Panc1 (cell line): ENCODE measurements at regions not wholly inside any gene's neighbourhood (a gene's known extent, or its start where the extent isn't known, plus 50 kb on each side); places are given as distances from the start of the nearest gene placed in this dataset.
"Not testable (repeated sequence)": the region's sequence is repeated elsewhere in the genome, so short reads cannot be mapped to it uniquely, and the experiment has no call there.

Experiments
- ATAC-seq: fragments of 200-7000 bp; cut with Tn5 transposase; 2 replicates; pipeline ENCODE4 v1.9.1; 2020; ENCODE audit warnings: mild to moderate bottlenecking, moderate library complexity
- BruUV-seq: library from RNA; stranded (reverse); fragments of 400-500 nt; replicated peaks from 2 replicates; lab custom pipeline; 2021; lab: Mats Ljungman, UMichigan
- CTCF ChIA-PET: fragments of 300-600 bp; sonication (Branson Sonifier 250); formaldehyde crosslinking; loops from one replicate; lab custom pipeline; 2022; ENCODE audit warnings: antibody characterized with exemption; lab: Charles Lee
- POLR2A ChIA-PET: fragments of 300-600 bp; sonication (Branson Sonifier 250); formaldehyde crosslinking; loops from one replicate; lab custom pipeline; 2022; ENCODE audit warnings: antibody characterized with exemption; lab: Charles Lee
- DNase-seq: peaks from one replicate; pipeline ENCODE4 v3.0.0-alpha.2; 2010; ENCODE audit warnings: low read depth, low spot score
- H3K27ac ChIP-seq: 2 replicates; pipeline ENCODE4 v1.5.1; 2011; ENCODE audit warnings: mild to moderate bottlenecking, low read length, inconsistent platforms
- H3K27me3 ChIP-seq: fragments of 200-500 bp; sonication (Bioruptor generic); 2 replicates; pipeline ENCODE4 v1.6.0; 2014; ENCODE audit warnings: low read length, inconsistent platforms; ENCODE audit not compliant: control insufficient read depth, insufficient read depth
- H3K36me3 ChIP-seq: fragments of 200-500 bp; sonication (Bioruptor generic); 2 replicates; pipeline ENCODE4 v1.5.1; 2014; ENCODE audit warnings: inconsistent platforms, mild to moderate bottlenecking, low read length, moderate library complexity; ENCODE audit not compliant: control insufficient read depth, insufficient read depth
- H3K4me1 ChIP-seq: 2 replicates; pipeline ENCODE4 v1.5.1; 2011; ENCODE audit warnings: inconsistent platforms, mild to moderate bottlenecking, low read length, moderate library complexity; ENCODE audit not compliant: control insufficient read depth, insufficient read depth
- H3K4me3 ChIP-seq, 2 experiments: 2 replicates each; pipeline ENCODE4 v1.5.1; 2011 to 2012; ENCODE audit warnings: low read depth in 2 of 2, low read length in 2 of 2, mild to moderate bottlenecking in 2 of 2, inconsistent platforms in 1 of 2, moderate library complexity in 1 of 2
- H3K9me3 ChIP-seq: fragments of 200-500 bp; sonication (Bioruptor generic); 2 replicates; pipeline ENCODE4 v1.5.1; 2014; ENCODE audit warnings: low read depth, mild to moderate bottlenecking, inconsistent platforms, low read length, moderate library complexity; ENCODE audit not compliant: control insufficient read depth, insufficient read depth
- CTCF ChIP-seq: fragments of 450-650 bp; IDR thresholded peaks from 2 replicates; pipeline ENCODE4 v1.5.1; 2017; ENCODE audit warnings: mild to moderate bottlenecking
- POLR2AphosphoS5 ChIP-seq: IDR thresholded peaks from 2 replicates; pipeline ENCODE4 v1.6.1; 2012; ENCODE audit warnings: mild to moderate bottlenecking, low read depth, low read length, moderate library complexity
- SIN3A ChIP-seq: IDR thresholded peaks from 2 replicates; pipeline ENCODE4 v1.6.1; 2012; ENCODE audit warnings: low read depth, mild to moderate bottlenecking, low read length, moderate library complexity, borderline replicate concordance; ENCODE audit not compliant: insufficient read depth
- TCF7L2 ChIP-seq: IDR thresholded peaks from 2 replicates; pipeline ENCODE4 v1.6.1; 2011; ENCODE audit warnings: mild to moderate bottlenecking, low read depth, low read length, inconsistent platforms
- in situ Hi-C: cut with HindIII; loops from 2 replicates; pipeline ENCODE4 v1.10.0; 2016; ENCODE audit warnings: low sequenced_read_pairs, low pct_unique_long_range_greater_than_20kb
- intact Hi-C: fragments of 100-400 bp; cut with micrococcal nuclease; formaldehyde crosslinking; loops from one replicate; pipeline ENCODE4 v1.10.0; 2022; ENCODE audit not compliant: unreplicated experiment
- TF ChIP-seq, protein P1 (sequence below), 2 experiments: IDR thresholded peaks; 2 replicates each; pipeline ENCODE4 v1.6.1; 2011 to 2012; ENCODE audit warnings: low read depth in 2 of 2, control low read depth in 1 of 2, low read length in 1 of 2, mild to moderate bottlenecking in 1 of 2, moderate library complexity in 1 of 2; ENCODE audit not compliant: insufficient read depth in 1 of 2

DNA sequence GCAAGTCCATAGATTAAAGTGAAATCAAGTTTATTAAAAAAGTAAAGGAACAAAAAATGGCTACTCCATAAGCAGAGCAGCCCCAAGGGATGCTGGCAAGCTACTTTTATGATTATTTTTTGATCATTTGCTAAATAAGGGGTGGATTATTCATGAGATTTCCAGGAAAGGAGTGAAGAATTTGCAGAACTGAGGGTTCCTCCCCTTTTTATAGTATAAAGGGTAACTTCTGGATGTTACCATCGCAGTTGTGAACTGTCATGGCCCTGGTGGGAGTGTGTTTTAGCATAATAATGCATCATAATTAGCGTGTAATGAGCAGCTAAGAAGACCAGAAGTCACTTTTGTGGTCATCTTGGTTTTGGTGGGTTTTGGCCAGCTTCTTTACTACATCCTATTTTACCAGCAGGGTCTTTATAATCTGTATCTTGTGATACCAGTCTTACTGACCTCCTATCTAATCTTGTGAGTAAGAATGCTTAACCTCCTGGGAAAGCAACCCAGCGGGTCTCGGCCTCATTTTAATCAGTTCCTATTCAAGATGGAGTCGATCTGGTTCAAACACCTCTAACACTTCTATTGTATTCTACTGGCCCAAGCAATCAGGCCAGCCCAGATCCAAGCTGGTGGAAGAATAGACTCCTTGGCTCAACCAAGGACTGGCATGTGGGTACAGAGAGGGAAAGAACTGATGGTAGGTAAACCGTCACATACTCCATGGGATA, 87.9 kb upstream of the NPSR1 start:
- Histone ChIP-seq H3K36me3 (no peaks in the 10 kb centered on the region), H3K4me3 (no peak overlapping the region), H3K27me3 (no peaks in the 10 kb centered on the region), H3K4me1 (no peaks in the 10 kb centered on the region), H3K9me3 (no peaks in the 10 kb centered on the region), H3K27ac (no peak overlapping the region)
- BruUV-seq, result no TSS peak
- intact Hi-C loops, result no loop called here
- ChIA-PET CTCF (no interaction called here), POLR2A (no interaction called here)
- in situ Hi-C loops, result no loop called here
- ATAC-seq, result no peak
- DNase-seq, result no peak
- TF ChIP-seq POLR2AphosphoS5 (no peak), CTCF (no peak), SIN3A (no peak), TCF7L2 (no peak)
- TF ChIP-seq, protein P1, sequence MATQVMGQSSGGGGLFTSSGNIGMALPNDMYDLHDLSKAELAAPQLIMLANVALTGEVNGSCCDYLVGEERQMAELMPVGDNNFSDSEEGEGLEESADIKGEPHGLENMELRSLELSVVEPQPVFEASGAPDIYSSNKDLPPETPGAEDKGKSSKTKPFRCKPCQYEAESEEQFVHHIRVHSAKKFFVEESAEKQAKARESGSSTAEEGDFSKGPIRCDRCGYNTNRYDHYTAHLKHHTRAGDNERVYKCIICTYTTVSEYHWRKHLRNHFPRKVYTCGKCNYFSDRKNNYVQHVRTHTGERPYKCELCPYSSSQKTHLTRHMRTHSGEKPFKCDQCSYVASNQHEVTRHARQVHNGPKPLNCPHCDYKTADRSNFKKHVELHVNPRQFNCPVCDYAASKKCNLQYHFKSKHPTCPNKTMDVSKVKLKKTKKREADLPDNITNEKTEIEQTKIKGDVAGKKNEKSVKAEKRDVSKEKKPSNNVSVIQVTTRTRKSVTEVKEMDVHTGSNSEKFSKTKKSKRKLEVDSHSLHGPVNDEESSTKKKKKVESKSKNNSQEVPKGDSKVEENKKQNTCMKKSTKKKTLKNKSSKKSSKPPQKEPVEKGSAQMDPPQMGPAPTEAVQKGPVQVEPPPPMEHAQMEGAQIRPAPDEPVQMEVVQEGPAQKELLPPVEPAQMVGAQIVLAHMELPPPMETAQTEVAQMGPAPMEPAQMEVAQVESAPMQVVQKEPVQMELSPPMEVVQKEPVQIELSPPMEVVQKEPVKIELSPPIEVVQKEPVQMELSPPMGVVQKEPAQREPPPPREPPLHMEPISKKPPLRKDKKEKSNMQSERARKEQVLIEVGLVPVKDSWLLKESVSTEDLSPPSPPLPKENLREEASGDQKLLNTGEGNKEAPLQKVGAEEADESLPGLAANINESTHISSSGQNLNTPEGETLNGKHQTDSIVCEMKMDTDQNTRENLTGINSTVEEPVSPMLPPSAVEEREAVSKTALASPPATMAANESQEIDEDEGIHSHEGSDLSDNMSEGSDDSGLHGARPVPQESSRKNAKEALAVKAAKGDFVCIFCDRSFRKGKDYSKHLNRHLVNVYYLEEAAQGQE (IDR thresholded peaks at IDR 0.05; ENCODE audit: insufficient read depth in 1 of 2, low read depth in 2 of 2, low read length in 1 of 2), result no peak

DNA sequence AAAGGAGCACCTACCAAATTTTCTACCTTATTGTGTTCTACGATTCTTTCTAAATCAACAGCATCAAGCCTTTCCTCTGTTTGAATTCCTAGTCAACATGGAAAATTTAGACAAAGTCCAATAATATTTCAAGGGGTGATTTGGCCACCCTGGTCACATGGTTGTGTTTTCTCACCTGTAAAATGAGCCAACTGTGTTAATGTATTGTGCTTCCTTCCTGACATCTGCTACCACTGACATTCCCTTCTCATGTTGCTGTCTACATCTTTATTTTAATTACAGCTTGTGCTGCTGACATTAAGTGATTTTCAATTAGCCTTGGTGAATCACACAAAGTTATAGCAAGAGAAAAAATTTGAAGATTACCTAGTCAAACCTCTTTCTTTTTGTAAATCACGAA, 83.0 kb upstream of the NPSR1 start:
- ChIA-PET POLR2A (no interaction called here), CTCF (no interaction called here)
- in situ Hi-C loops (no loop called here), intact Hi-C loops (no loop called here)
- Histone ChIP-seq H3K27me3 (no peaks in the 10 kb centered on the region), H3K27ac (no peak overlapping the region), H3K36me3 (no peaks in the 10 kb centered on the region), H3K4me3 (no peak overlapping the region), H3K4me1 (no peaks in the 10 kb centered on the region), H3K9me3 (no peaks in the 10 kb centered on the region)
- BruUV-seq, result no TSS peak
- TF ChIP-seq POLR2AphosphoS5 (no peak), CTCF (no peak), TCF7L2 (no peak), SIN3A (no peak)
- TF ChIP-seq, protein P1 (IDR thresholded peaks at IDR 0.05; ENCODE audit: insufficient read depth in 1 of 2, low read depth in 2 of 2, low read length in 1 of 2), result no peak
- ATAC-seq (no peak), DNase-seq (no peak)

GRCh38 chr7:34577934-34578333, 80.1 kb upstream of the NPSR1 start:
- H3K27ac ChIP-seq, H3K4me3 ChIP-seq, intact Hi-C loops, H3K27me3 ChIP-seq, H3K9me3 ChIP-seq, ATAC-seq, H3K4me1 ChIP-seq, BruUV-seq, POLR2A ChIA-PET, H3K36me3 ChIP-seq, DNase-seq, in situ Hi-C loops, CTCF ChIA-PET: not testable (repeated sequence)
